GM12865 (cell line): ENCODE measurements at regions not wholly inside any gene's neighbourhood (a gene's known extent, or its start where the extent isn't known, plus 50 kb on each side); places are given as distances from the start of the nearest gene placed in this dataset.

ENCODE experiments used
- DNase-seq: peaks from one replicate; pipeline ENCODE4 v3.0.0; 2010; ENCODE audit warnings: low read depth
- H3K4me3 ChIP-seq: 2 replicates; pipeline ENCODE4 v1.5.1; 2011; ENCODE audit warnings: mild to moderate bottlenecking, low read depth, low read length, control low read depth
- TF ChIP-seq, protein P1 (sequence below): IDR thresholded peaks from 2 replicates; pipeline ENCODE4 v1.5.1; 2011; ENCODE audit warnings: low read length, control low read depth, low read depth, inconsistent platforms; ENCODE audit not compliant: insufficient read depth; ENCODE audit errors: missing control alignments

DNA sequence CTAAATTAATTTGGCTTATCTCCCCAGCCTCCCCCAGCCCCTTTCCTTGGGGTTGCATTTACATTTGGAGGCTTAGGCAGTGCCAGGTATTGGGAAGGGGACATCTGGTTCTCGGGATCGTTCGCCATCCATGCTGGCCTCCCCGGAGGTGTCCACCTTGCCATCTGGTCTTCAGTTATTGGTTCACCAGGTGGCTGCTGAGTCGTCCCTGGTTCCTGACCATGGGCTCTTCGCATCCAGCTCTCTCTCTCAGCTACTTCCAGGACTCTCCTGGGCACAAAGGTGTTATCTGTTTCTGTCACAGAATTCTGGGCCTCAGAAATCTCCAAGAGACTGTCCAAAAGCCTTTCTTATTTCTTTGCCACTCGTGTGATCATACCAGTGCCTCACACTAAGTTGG, 75.4 kb upstream of the SCOC start:
- no peak overlapping the region for H3K4me3 ChIP-seq
- TF ChIP-seq, protein P1, sequence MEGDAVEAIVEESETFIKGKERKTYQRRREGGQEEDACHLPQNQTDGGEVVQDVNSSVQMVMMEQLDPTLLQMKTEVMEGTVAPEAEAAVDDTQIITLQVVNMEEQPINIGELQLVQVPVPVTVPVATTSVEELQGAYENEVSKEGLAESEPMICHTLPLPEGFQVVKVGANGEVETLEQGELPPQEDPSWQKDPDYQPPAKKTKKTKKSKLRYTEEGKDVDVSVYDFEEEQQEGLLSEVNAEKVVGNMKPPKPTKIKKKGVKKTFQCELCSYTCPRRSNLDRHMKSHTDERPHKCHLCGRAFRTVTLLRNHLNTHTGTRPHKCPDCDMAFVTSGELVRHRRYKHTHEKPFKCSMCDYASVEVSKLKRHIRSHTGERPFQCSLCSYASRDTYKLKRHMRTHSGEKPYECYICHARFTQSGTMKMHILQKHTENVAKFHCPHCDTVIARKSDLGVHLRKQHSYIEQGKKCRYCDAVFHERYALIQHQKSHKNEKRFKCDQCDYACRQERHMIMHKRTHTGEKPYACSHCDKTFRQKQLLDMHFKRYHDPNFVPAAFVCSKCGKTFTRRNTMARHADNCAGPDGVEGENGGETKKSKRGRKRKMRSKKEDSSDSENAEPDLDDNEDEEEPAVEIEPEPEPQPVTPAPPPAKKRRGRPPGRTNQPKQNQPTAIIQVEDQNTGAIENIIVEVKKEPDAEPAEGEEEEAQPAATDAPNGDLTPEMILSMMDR, result no peak
- no peak for DNase-seq

DNA sequence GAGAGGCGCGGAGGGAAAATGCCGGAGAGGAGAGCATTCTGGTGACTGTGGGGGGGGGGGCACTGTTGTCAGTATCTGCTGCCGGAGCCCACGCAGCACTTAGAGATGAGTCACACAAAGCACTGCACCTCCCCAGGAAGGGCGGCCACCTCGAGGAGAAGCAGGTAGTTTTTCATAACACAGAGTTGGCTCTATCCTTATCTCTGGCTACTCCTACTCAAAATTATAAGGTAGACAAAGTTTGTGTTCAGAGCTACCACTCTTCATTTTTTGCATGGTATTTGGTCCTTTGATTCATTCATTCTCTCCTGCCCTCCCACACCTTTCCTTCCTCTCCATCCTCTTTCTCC, 76.2 kb upstream of the SCOC start:
- no peak overlapping the region for H3K4me3 ChIP-seq
- DNase-seq, result no peak
- TF ChIP-seq, protein P1, result no peak

- no peak overlapping the region for H3K4me3 ChIP-seq
- no peak for DNase-seq
- TF ChIP-seq, protein P1, result no peak
Measured at GRCh38 chr4:140296335-140297220, 76.9 kb upstream of the SCOC start.

- DNase-seq, result no peak
- no peak overlapping the region for H3K4me3 ChIP-seq
- TF ChIP-seq, protein P1, result no peak
Measured at GRCh38 chr4:140293979-140294378, 79.5 kb upstream of the SCOC start.

DNA sequence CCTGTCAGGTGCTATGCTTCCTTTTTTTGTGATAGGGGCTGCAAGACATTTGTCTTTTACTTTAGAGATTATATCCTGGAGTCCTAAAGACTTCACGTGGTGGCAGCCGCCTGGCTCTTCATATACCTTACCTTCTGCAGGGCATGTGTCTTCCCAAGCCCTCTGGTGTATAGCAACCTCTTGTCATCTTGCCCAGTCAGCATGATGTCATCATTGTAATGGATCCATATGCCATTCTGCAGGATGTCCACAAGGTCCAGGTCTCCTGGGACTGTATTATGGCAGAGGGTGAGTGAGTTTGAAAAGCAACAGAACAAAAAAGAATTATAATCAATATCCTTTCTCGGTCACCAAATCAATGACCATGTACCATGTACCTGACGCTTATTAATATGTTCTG, 82.2 kb upstream of the SCOC start:
- DNase-seq, result no peak
- TF ChIP-seq, protein P1, result no peak
- H3K4me3 ChIP-seq, result no peak overlapping the region

GRCh38 chr4:140289486-140289885, 84.0 kb upstream of the SCOC start:
- no peak for DNase-seq
- TF ChIP-seq, protein P1, result no peak

DNA sequence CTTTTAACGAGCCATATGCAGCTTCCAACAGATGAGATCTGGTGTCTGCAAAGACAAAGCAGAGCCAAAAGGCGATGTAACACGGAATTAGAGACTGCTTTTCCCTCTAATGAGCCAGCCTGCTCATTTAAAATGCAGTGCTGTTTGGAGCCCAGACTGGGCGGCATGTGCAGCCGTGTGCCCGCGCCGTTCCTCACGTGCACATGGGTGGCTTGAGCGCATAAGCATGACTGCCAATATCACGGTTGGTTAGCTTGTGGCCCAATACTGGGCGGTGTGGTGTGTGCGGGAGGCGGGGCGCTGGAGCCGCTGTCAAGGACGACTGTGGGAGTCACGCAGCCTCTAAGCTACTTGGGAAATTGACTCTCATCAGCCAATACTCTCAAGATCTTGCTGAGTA, 87.0 kb upstream of the SCOC start:
- DNase-seq, result no peak
- H3K4me3 ChIP-seq, result no peak overlapping the region
- TF ChIP-seq, protein P1, result no peak

More at GRCh38 chr4:140289486-140289885, 84.0 kb upstream of the SCOC start:
- no peak overlapping the region for H3K4me3 ChIP-seq
